Osteoblast (primary cell): ENCODE measurements at regions not wholly inside any gene's neighbourhood (a gene's known extent, or its start where the extent isn't known, plus 50 kb on each side); places are given as distances from the start of the nearest gene placed in this dataset.

Source experiments
- DNase-seq: peaks from one replicate; pipeline ENCODE4 v3.0.0; 2011; ENCODE audit warnings: low spot score, mixed read lengths; ENCODE audit not compliant: insufficient read length; ENCODE audit errors: missing footprints
- H2AFZ ChIP-seq: 2 replicates; pipeline ENCODE4 v1.6.0; 2011; ENCODE audit warnings: mild to moderate bottlenecking, low read length
- H3K27ac ChIP-seq: 2 replicates; pipeline ENCODE4 v1.5.1; 2011; ENCODE audit warnings: mild to moderate bottlenecking, low read depth, low read length, moderate library complexity
- H3K27me3 ChIP-seq: 2 replicates; pipeline ENCODE4 v1.6.0; 2012; ENCODE audit warnings: mild to moderate bottlenecking, control low read depth, inconsistent platforms, low read length, moderate library complexity; ENCODE audit not compliant: insufficient read depth
- H3K36me3 ChIP-seq: 2 replicates; pipeline ENCODE4 v1.5.1; 2011; ENCODE audit warnings: mild to moderate bottlenecking, low read length, control low read depth, moderate library complexity; ENCODE audit not compliant: insufficient read depth
- H3K4me1 ChIP-seq: 2 replicates; pipeline ENCODE4 v1.5.1; 2011; ENCODE audit warnings: mild to moderate bottlenecking, low read length, control low read depth, moderate library complexity; ENCODE audit not compliant: insufficient read depth
- H3K4me2 ChIP-seq: 2 replicates; pipeline ENCODE4 v1.6.0; 2011; ENCODE audit warnings: mild to moderate bottlenecking, low read length; ENCODE audit not compliant: insufficient read depth
- H3K4me3 ChIP-seq: fragments of 200-600 bp; sonication (generic); 3 replicates; pipeline ENCODE4 v1.5.1; 2012; ENCODE audit warnings: mild to moderate bottlenecking, low read length, inconsistent platforms; ENCODE audit not compliant: insufficient read depth
- H3K79me2 ChIP-seq: 2 replicates; pipeline ENCODE4 v1.6.0; 2012; ENCODE audit warnings: mild to moderate bottlenecking, low read length, control low read depth, inconsistent platforms; ENCODE audit not compliant: insufficient read depth
- H3K9me3 ChIP-seq: 2 replicates; pipeline ENCODE4 v1.5.1; 2011; ENCODE audit warnings: low read depth, low read length, control low read depth
- H4K20me1 ChIP-seq: 2 replicates; pipeline ENCODE4 v1.6.0; 2012; ENCODE audit warnings: mild to moderate bottlenecking, low read length, control low read depth; ENCODE audit not compliant: insufficient read depth
- TF ChIP-seq, protein P1 (sequence below): IDR thresholded peaks from 2 replicates; pipeline ENCODE4 v1.5.1; 2011; ENCODE audit warnings: mild to moderate bottlenecking, low read depth, low read length, moderate library complexity; ENCODE audit errors: extremely low read depth

- H3K4me2 ChIP-seq, result no peak overlapping the region
- no peaks in the 10 kb centered on the region for H4K20me1 ChIP-seq
- H3K27ac ChIP-seq, result no peak overlapping the region
- no peak overlapping the region for H2AFZ ChIP-seq
- TF ChIP-seq, protein P1, sequence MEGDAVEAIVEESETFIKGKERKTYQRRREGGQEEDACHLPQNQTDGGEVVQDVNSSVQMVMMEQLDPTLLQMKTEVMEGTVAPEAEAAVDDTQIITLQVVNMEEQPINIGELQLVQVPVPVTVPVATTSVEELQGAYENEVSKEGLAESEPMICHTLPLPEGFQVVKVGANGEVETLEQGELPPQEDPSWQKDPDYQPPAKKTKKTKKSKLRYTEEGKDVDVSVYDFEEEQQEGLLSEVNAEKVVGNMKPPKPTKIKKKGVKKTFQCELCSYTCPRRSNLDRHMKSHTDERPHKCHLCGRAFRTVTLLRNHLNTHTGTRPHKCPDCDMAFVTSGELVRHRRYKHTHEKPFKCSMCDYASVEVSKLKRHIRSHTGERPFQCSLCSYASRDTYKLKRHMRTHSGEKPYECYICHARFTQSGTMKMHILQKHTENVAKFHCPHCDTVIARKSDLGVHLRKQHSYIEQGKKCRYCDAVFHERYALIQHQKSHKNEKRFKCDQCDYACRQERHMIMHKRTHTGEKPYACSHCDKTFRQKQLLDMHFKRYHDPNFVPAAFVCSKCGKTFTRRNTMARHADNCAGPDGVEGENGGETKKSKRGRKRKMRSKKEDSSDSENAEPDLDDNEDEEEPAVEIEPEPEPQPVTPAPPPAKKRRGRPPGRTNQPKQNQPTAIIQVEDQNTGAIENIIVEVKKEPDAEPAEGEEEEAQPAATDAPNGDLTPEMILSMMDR, result no peak
- no peaks in the 10 kb centered on the region for H3K9me3 ChIP-seq
- peak; percentile 3 for DNase-seq
- no peaks in the 10 kb centered on the region for H3K4me1 ChIP-seq
- H3K36me3 ChIP-seq, result no peaks in the 10 kb centered on the region
- H3K4me3 ChIP-seq, result no peak overlapping the region
- no peaks in the 10 kb centered on the region for H3K27me3 ChIP-seq
- H3K79me2 ChIP-seq, result no peaks in the 10 kb centered on the region
Measured at GRCh38 chr7:14055813-14056212, 66.3 kb upstream of the ETV1 start.

DNA sequence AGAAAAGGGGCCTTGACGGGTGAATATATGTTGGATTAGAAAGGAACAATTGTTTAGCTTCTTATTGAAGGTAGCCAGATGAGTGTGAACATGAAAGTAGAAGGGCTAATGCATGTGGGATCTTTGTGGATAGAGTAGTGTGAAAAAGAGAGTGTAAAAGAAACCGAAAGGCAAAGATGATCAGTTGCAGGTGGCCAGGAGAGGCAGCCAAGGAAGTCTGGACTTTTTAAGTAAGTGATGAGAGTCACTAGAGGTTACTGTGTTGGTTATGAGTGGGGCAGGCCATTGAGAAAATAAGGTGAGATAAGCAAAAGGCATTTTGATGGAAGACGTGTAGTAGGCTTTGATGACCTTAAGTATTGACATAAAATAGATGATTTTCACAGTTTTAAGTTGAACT lies 64.7 kb upstream of the ETV1 start:
- Histone ChIP-seq H3K36me3 (no peaks in the 10 kb centered on the region), H2AFZ (no peak overlapping the region), H3K4me1 (no peaks in the 10 kb centered on the region), H3K27me3 (no peaks in the 10 kb centered on the region), H3K79me2 (no peaks in the 10 kb centered on the region), H4K20me1 (no peaks in the 10 kb centered on the region), H3K9me3 (no peaks in the 10 kb centered on the region), H3K4me3 (no peak overlapping the region), H3K4me2 (no peak overlapping the region), H3K27ac (no peak overlapping the region)
- TF ChIP-seq, protein P1, result no peak
- DNase-seq, result no peak

DNA sequence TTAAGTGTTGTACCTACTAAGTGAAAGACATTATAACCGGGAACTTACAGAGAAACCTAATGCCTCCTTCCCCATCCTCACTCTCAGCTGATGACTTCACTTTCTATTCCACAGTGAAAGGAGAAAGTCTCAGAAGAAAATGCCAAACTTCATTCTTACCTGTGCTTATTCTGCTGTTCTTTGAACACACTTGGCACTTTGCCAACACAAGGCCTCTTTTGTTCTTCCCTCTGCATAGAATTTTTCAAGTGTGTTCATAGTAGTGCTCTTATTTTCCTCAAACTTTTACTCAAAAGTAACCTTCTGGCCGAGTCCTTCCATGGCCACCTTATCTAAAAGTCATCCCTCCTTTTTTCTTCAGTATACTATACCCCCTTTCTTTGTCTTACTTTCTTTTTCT lies 59.4 kb upstream of the ETV1 start:
- no peaks in the 10 kb centered on the region for H3K27me3 ChIP-seq
- TF ChIP-seq, protein P1, result no peak
- no peak overlapping the region for H3K27ac ChIP-seq
- H2AFZ ChIP-seq, result no peak overlapping the region
- H4K20me1 ChIP-seq, result no peaks in the 10 kb centered on the region
- H3K4me3 ChIP-seq, result no peak overlapping the region
- H3K36me3 ChIP-seq, result no peaks in the 10 kb centered on the region
- no peaks in the 10 kb centered on the region for H3K9me3 ChIP-seq
- DNase-seq, result no peak
- H3K4me2 ChIP-seq, result no peak overlapping the region
- H3K4me1 ChIP-seq, result no peaks in the 10 kb centered on the region
- no peaks in the 10 kb centered on the region for H3K79me2 ChIP-seq

DNA sequence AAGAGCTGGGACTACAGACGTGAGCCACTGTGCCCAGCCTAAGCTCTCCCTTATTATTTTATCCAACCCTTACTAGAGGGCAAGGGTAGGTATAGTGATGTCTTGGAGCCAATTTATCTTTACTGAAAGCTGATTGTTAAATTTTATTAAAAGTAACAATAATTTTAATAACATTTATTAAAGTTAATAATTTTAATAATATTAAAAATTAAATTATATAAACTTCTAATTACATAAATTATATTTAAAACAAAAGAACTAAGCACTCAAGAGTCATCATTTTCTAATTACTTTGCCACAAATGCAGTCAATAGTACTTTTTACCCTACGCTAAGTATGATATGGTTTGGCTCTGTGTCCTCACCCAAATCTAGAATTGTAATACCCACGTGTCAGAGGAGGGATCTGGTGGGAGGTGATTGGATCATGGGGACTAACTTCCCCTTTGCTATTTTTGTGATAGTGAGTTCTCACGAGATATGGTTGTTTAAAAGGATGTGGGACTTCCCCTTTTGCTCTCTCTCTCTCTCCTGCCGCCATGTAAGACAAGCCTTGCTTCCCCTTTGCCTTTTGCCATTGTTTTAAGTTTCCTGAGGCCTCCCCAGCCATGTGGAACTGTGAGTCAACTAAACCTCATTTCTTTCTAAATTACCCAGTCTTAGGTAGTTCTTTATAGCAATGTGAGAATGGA lies 58.4 kb upstream of the ETV1 start:
- H4K20me1 ChIP-seq, result no peaks in the 10 kb centered on the region
- no peak overlapping the region for H3K4me3 ChIP-seq
- no peaks in the 10 kb centered on the region for H3K79me2 ChIP-seq
- H3K9me3 ChIP-seq, result no peaks in the 10 kb centered on the region
- no peak overlapping the region for H2AFZ ChIP-seq
- no peaks in the 10 kb centered on the region for H3K27me3 ChIP-seq
- TF ChIP-seq, protein P1, result no peak
- no peak overlapping the region for H3K27ac ChIP-seq
- H3K36me3 ChIP-seq, result no peaks in the 10 kb centered on the region
- H3K4me1 ChIP-seq, result no peaks in the 10 kb centered on the region
- H3K4me2 ChIP-seq, result no peak overlapping the region
- DNase-seq, result no peak
